ENCODE measurements at regions not wholly inside any gene's neighbourhood (a gene's known extent, or its start where the extent isn't known, plus 50 kb on each side); places are given as distances from the start of the nearest gene placed in this dataset.

- no peak for TF ChIP-seq CTCF (IDR thresholded peaks at IDR 0.05; ENCODE audit: low read length)
- no peak for TF ChIP-seq EZH2 (IDR thresholded peaks at IDR 0.05; ENCODE audit: borderline replicate concordance, low read length)
Measured at GRCh38 chr2:198219292-198219691, 414.9 kb downstream of the PLCL1 start.

Data from OCI-LY1 (cell line).